Neural progenitor cell (in vitro differentiated cells): ENCODE measurements at regions not wholly inside any gene's neighbourhood (a gene's known extent, or its start where the extent isn't known, plus 50 kb on each side); places are given as distances from the start of the nearest gene placed in this dataset.
"Not testable (repeated sequence)": the region's sequence is repeated elsewhere in the genome, so short reads cannot be mapped to it uniquely, and the experiment has no call there.

ENCODE experiments used
- DNase-seq: peaks from one replicate; pipeline ENCODE4 v3.0.0-alpha.2; 2016; ENCODE audit warnings: low spot score
- H2AFZ ChIP-seq: fragments of 200-600 bp; sonication (generic); replicated peaks from 2 replicates; pipeline ENCODE4 v1.6.1; 2016; ENCODE audit warnings: antibody characterized with exemption
- H3F3A ChIP-seq: fragments of 200-600 bp; sonication (generic); 2 replicates; pipeline ENCODE4 v1.6.1; 2016; ENCODE audit warnings: antibody characterized with exemption, low read depth
- H3K27ac ChIP-seq: fragments of 200-600 bp; sonication (generic); 2 replicates; pipeline ENCODE4 v1.5.1; 2016; ENCODE audit warnings: mild to moderate bottlenecking
- H3K27me3 ChIP-seq: fragments of 200-600 bp; sonication (generic); 2 replicates; pipeline ENCODE4 v1.6.1; 2016; ENCODE audit warnings: mild to moderate bottlenecking, moderate library complexity
- H3K36me3 ChIP-seq: fragments of 200-600 bp; sonication (generic); 2 replicates; pipeline ENCODE4 v1.5.1; 2016
- H3K4me1 ChIP-seq: fragments of 200-600 bp; sonication (generic); 2 replicates; pipeline ENCODE4 v1.6.1; 2016; ENCODE audit warnings: mixed run types
- H3K4me2 ChIP-seq: fragments of 200-600 bp; sonication (generic); 2 replicates; pipeline ENCODE4 v1.6.1; 2016
- H3K4me3 ChIP-seq: fragments of 200-600 bp; sonication (generic); 2 replicates; pipeline ENCODE4 v1.5.1; 2016
- H3K79me2 ChIP-seq: fragments of 200-600 bp; sonication (generic); 2 replicates; pipeline ENCODE4 v1.6.1; 2016; ENCODE audit warnings: low read depth
- H3K9ac ChIP-seq: fragments of 200-600 bp; sonication (generic); 2 replicates; pipeline ENCODE4 v1.6.1; 2016
- H3K9me3 ChIP-seq: fragments of 200-600 bp; sonication (generic); 2 replicates; pipeline ENCODE4 v1.5.1; 2016; ENCODE audit warnings: low read depth
- H4K20me1 ChIP-seq: fragments of 200-600 bp; sonication (generic); 2 replicates; pipeline ENCODE4 v1.6.1; 2016; ENCODE audit warnings: low read depth
- H3K27ac Mint-ChIP-seq: 3 replicates; pipeline ENCODE4 v1.8.0; 2021; ENCODE audit warnings: mixed read lengths
- H3K27me3 Mint-ChIP-seq: 2 replicates; pipeline ENCODE4 v1.8.0; 2022; ENCODE audit warnings: low read depth, mild to moderate bottlenecking, inconsistent platforms, moderate library complexity, mixed read lengths; ENCODE audit not compliant: insufficient read depth
- H3K36me3 Mint-ChIP-seq: 3 replicates; pipeline ENCODE4 v1.8.0; 2021; ENCODE audit warnings: mixed read lengths
- H3K4me1 Mint-ChIP-seq: 3 replicates; pipeline ENCODE4 v1.8.0; 2021; ENCODE audit warnings: mixed read lengths
- H3K4me3 Mint-ChIP-seq: 3 replicates; pipeline ENCODE4 v1.8.0; 2021; ENCODE audit warnings: mild to moderate bottlenecking, moderate library complexity, mixed read lengths
- H3K9me3 Mint-ChIP-seq: 3 replicates; pipeline ENCODE4 v1.8.0; 2020; ENCODE audit warnings: mixed read lengths
- EZH2 ChIP-seq: fragments of 200-600 bp; sonication (generic); IDR thresholded peaks from 2 replicates; pipeline ENCODE4 v1.6.1; 2017; ENCODE audit warnings: antibody characterized with exemption, mild to moderate bottlenecking, moderate library complexity
- EZH2phosphoT487 ChIP-seq: fragments of 200-600 bp; sonication (generic); IDR thresholded peaks from 2 replicates; pipeline ENCODE4 v1.6.1; 2017; ENCODE audit warnings: antibody characterized with exemption
- TF ChIP-seq, protein P1 (sequence below): fragments of 200-600 bp; sonication (generic); IDR thresholded peaks from 2 replicates; pipeline ENCODE4 v1.5.1; 2017; ENCODE audit warnings: antibody characterized with exemption, mild to moderate bottlenecking

- Mint-ChIP-seq H3K4me1 (no peaks in the 10 kb centered on the region), H3K9me3 (peaks cover 57% of the 10 kb centered on the region), H3K27me3 (peaks cover 2% of the 10 kb centered on the region), H3K27ac (no peak overlapping the region), H3K4me3 (no peak overlapping the region), H3K36me3 (no peaks in the 10 kb centered on the region)
- no peak overlapping the region for H3K27ac ChIP-seq
- no peak overlapping the region for H2AFZ ChIP-seq
- H3F3A ChIP-seq = no peaks in the 10 kb centered on the region
- TF ChIP-seq EZH2 (no peak), EZH2phosphoT487 (no peak)
- TF ChIP-seq, protein P1, sequence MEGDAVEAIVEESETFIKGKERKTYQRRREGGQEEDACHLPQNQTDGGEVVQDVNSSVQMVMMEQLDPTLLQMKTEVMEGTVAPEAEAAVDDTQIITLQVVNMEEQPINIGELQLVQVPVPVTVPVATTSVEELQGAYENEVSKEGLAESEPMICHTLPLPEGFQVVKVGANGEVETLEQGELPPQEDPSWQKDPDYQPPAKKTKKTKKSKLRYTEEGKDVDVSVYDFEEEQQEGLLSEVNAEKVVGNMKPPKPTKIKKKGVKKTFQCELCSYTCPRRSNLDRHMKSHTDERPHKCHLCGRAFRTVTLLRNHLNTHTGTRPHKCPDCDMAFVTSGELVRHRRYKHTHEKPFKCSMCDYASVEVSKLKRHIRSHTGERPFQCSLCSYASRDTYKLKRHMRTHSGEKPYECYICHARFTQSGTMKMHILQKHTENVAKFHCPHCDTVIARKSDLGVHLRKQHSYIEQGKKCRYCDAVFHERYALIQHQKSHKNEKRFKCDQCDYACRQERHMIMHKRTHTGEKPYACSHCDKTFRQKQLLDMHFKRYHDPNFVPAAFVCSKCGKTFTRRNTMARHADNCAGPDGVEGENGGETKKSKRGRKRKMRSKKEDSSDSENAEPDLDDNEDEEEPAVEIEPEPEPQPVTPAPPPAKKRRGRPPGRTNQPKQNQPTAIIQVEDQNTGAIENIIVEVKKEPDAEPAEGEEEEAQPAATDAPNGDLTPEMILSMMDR = no peak
- H3K79me2 ChIP-seq = no peaks in the 10 kb centered on the region
- no peak for DNase-seq
- H3K4me1 ChIP-seq = peaks cover 5% of the 10 kb centered on the region
- no peaks in the 10 kb centered on the region for H4K20me1 ChIP-seq
- no peak overlapping the region for H3K4me2 ChIP-seq
- no peak overlapping the region for H3K4me3 ChIP-seq
- H3K9ac ChIP-seq = no peak overlapping the region
- peaks cover 2% of the 10 kb centered on the region for H3K9me3 ChIP-seq
- no peaks in the 10 kb centered on the region for H3K36me3 ChIP-seq
- H3K27me3 ChIP-seq = no peaks in the 10 kb centered on the region
These were observed 116.3 kb downstream of the ZNF429 start for GRCh38 chr19:21621671-21622070.

DNA sequence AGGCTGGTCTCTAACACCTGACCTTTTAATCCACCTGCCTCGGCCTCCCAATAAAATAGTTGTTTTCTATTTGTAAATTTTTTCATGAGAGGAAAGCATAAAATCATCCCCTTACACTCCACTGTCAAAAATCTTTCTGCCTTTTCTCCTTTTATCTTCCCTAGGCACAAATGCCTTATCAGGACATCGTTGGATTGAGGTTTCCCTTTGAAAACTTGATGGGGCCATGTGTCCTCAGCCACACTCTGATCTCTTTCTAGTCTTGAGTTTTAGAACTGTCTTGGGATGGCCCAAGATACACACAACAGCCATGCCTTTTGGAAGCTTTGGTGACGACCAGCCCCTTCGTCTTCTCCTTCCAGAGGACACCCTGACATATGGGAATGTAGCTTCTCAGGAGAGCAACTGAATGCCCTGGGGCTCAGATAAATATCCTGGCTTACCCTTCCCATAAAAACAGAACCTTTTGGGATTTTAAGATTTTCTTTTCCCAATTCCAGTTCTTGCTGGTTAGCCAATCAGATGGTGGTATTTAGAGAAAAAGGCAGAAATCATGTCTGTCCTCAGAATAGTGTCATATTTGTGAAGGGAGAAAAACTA, 112.4 kb downstream of the ZNF429 start:
- no peak overlapping the region for H3K9ac ChIP-seq
- H3K4me3 Mint-ChIP-seq = no peak overlapping the region
- DNase-seq = no peak
- no peaks in the 10 kb centered on the region for H3K4me1 ChIP-seq
- H3K9me3 Mint-ChIP-seq = peaks cover 58% of the 10 kb centered on the region
- H3K79me2 ChIP-seq = no peaks in the 10 kb centered on the region
- H3K4me1 Mint-ChIP-seq = no peaks in the 10 kb centered on the region
- H3K27me3 ChIP-seq = no peaks in the 10 kb centered on the region
- no peaks in the 10 kb centered on the region for H3K36me3 ChIP-seq
- no peaks in the 10 kb centered on the region for H3K36me3 Mint-ChIP-seq
- TF ChIP-seq EZH2 (no peak), EZH2phosphoT487 (no peak)
- TF ChIP-seq, protein P1 = no peak
- H3K27ac Mint-ChIP-seq = no peak overlapping the region
- H3K27ac ChIP-seq = no peak overlapping the region
- H3K27me3 Mint-ChIP-seq = peaks cover 4% of the 10 kb centered on the region
- H3K4me2 ChIP-seq = no peak overlapping the region
- no peak overlapping the region for H2AFZ ChIP-seq
- H3K9me3 ChIP-seq = peaks cover 14% of the 10 kb centered on the region
- H4K20me1 ChIP-seq = no peaks in the 10 kb centered on the region
- H3K4me3 ChIP-seq = no peak overlapping the region
- H3F3A ChIP-seq = no peaks in the 10 kb centered on the region

DNA sequence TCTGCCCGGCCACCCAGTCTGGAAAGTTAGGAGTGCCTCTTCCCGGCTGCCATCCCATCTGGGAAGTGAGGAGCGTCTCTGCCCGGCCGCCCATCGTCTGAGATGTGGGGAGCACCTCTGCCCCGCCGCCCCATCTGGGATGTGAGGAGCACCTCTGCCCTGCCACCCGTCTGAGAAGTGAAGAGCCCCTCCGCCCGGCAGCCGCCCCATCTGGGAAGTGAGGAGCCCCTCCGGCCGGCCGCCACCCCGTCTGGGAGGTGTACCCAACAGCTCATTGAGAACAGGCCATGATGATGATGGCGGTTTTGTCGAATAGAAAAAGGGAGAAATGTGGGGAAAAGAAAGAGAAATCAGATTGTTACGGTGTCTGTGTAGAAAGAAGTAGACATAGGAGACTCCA, 109.4 kb downstream of the ZNF429 start:
- H3K4me1 ChIP-seq, H3K4me1 Mint-ChIP-seq, H3K4me3 ChIP-seq, H3K79me2 ChIP-seq, H3K4me3 Mint-ChIP-seq, H3K27me3 Mint-ChIP-seq, H3K27ac ChIP-seq, H3K9ac ChIP-seq, H3K27ac Mint-ChIP-seq, H2AFZ ChIP-seq, H3K27me3 ChIP-seq, H3K36me3 Mint-ChIP-seq, H3K4me2 ChIP-seq, H3K36me3 ChIP-seq, DNase-seq, H3F3A ChIP-seq, H4K20me1 ChIP-seq: not testable (repeated sequence)
- H3K9me3 Mint-ChIP-seq = peaks cover 56% of the 10 kb centered on the region
- peaks cover 12% of the 10 kb centered on the region for H3K9me3 ChIP-seq

GRCh38 chr19:21613201-21613600, 107.8 kb downstream of the ZNF429 start:
- H3K4me3 ChIP-seq, H3K79me2 ChIP-seq, H3K4me1 Mint-ChIP-seq, H3K4me1 ChIP-seq, H4K20me1 ChIP-seq, H3K9ac ChIP-seq, H2AFZ ChIP-seq, H3K4me3 Mint-ChIP-seq, H3K36me3 Mint-ChIP-seq, H3K27me3 Mint-ChIP-seq, H3K27ac ChIP-seq, H3K4me2 ChIP-seq, H3K27me3 ChIP-seq, DNase-seq, H3K36me3 ChIP-seq, H3F3A ChIP-seq, H3K27ac Mint-ChIP-seq: not testable (repeated sequence)
- H3K9me3 ChIP-seq = peaks cover 12% of the 10 kb centered on the region
- peaks cover 51% of the 10 kb centered on the region for H3K9me3 Mint-ChIP-seq
